HG02870 (cell line): ENCODE measurements at regions not wholly inside any gene's neighbourhood (a gene's known extent, or its start where the extent isn't known, plus 50 kb on each side); places are given as distances from the start of the nearest gene placed in this dataset.

ENCODE experiments used
- ATAC-seq: cut with Tn5 transposase; IDR thresholded peaks from one replicate; pipeline ENCODE4 v1.9.1; 2021; ENCODE audit warnings: mild to moderate bottlenecking, moderate library complexity; ENCODE audit not compliant: unreplicated experiment

GRCh38 chr11:27287205-27287604 lies 75.8 kb downstream of the CCDC34 start:
- ATAC-seq, result no peak

- ATAC-seq, result no peak
Measured at GRCh38 chr11:27285761-27286160, 77.3 kb downstream of the CCDC34 start.

- ATAC-seq, result no peak
Measured at GRCh38 chr11:27282806-27283205, 80.2 kb downstream of the CCDC34 start.

GRCh38 chr11:27281740-27282590 lies 81.0 kb downstream of the CCDC34 start:
- ATAC-seq, result peak; percentile 97

- ATAC-seq, result peak; percentile 2
Measured at GRCh38 chr11:27281276-27281675, 81.7 kb downstream of the CCDC34 start.

GRCh38 chr11:27280140-27280539 lies 82.9 kb downstream of the CCDC34 start:
- no peak for ATAC-seq

GRCh38 chr11:27279460-27279859 lies 83.6 kb downstream of the CCDC34 start:
- no peak for ATAC-seq

- ATAC-seq, result no peak
Measured at GRCh38 chr11:27277843-27278242, 85.2 kb downstream of the CCDC34 start.

- no peak for ATAC-seq
Measured at GRCh38 chr11:27276141-27276540, 86.9 kb downstream of the CCDC34 start.

- no peak for ATAC-seq
Measured at GRCh38 chr11:27274854-27275395, 88.1 kb downstream of the CCDC34 start.

- no peak for ATAC-seq
Measured at GRCh38 chr11:27266125-27266524, 96.9 kb downstream of the CCDC34 start.

GRCh38 chr11:27263986-27264385 lies 99.0 kb downstream of the CCDC34 start:
- no peak for ATAC-seq

GRCh38 chr11:27263046-27263445 lies 100.0 kb downstream of the CCDC34 start:
- ATAC-seq, result no peak

- no peak for ATAC-seq
Measured at GRCh38 chr11:27255447-27255828, 107.6 kb downstream of the CCDC34 start.

- ATAC-seq, result no peak
Measured at GRCh38 chr11:27254744-27255446, 108.1 kb downstream of the CCDC34 start.

GRCh38 chr11:27253224-27253623 lies 109.8 kb downstream of the CCDC34 start:
- ATAC-seq, result no peak

- ATAC-seq, result no peak
Measured at GRCh38 chr11:27250867-27251665, 111.9 kb downstream of the CCDC34 start.

- ATAC-seq, result no peak
Measured at GRCh38 chr11:27248576-27249509, 114.2 kb downstream of the CCDC34 start.

GRCh38 chr11:27247660-27248059 lies 115.4 kb downstream of the CCDC34 start:
- no peak for ATAC-seq

GRCh38 chr11:27246925-27247324 lies 116.1 kb downstream of the CCDC34 start:
- ATAC-seq, result no peak
